WTC11 (cell line): ENCODE measurements at regions not wholly inside any gene's neighbourhood (a gene's known extent, or its start where the extent isn't known, plus 50 kb on each side); places are given as distances from the start of the nearest gene placed in this dataset.
A peak's percentile ranks its signal among the peaks of the same experiment; 100 is the strongest.

Source experiments
- ATAC-seq: fragments of 200-7000 bp; cut with Tn5 transposase; 2 replicates; pipeline ENCODE4 v1.10.0; 2021; ENCODE audit warnings: mild to moderate bottlenecking, moderate library complexity
- CTCF ChIA-PET: fragments of 300-600 bp; sonication (Branson Sonifier 250); formaldehyde crosslinking; loops from one replicate; lab custom pipeline; 2021; ENCODE audit warnings: antibody characterized with exemption; lab: Charles Lee
- POLR2A ChIA-PET: fragments of 350-600 bp; sonication (Branson Sonifier 250); formaldehyde crosslinking; loops from one replicate; lab custom pipeline; 2021; ENCODE audit warnings: antibody characterized with exemption; lab: Charles Lee
- DNase-seq: peaks from one replicate; pipeline ENCODE4 v3.0.0; 2021; ENCODE audit warnings: low spot score
- H3K27ac Mint-ChIP-seq: 2 replicates; pipeline ENCODE4 v1.8.0; 2021; ENCODE audit warnings: mixed read lengths
- H3K27me3 Mint-ChIP-seq: 2 replicates; pipeline ENCODE4 v1.8.0; 2021; ENCODE audit warnings: low read depth, mild to moderate bottlenecking, moderate library complexity, mixed read lengths
- H3K36me3 Mint-ChIP-seq: 2 replicates; pipeline ENCODE4 v1.8.0; 2021; ENCODE audit warnings: mixed read lengths
- H3K4me1 Mint-ChIP-seq: 2 replicates; pipeline ENCODE4 v1.8.0; 2022; ENCODE audit warnings: mixed read lengths
- H3K4me3 Mint-ChIP-seq: 2 replicates; pipeline ENCODE4 v1.8.0; 2021; ENCODE audit warnings: mild to moderate bottlenecking, moderate library complexity, mixed read lengths
- H3K9me3 Mint-ChIP-seq: 2 replicates; pipeline ENCODE4 v1.8.0; 2021; ENCODE audit warnings: mixed read lengths
- CBFB ChIP-seq: sonication (generic); formaldehyde crosslinking; IDR thresholded peaks from 2 replicates; pipeline ENCODE4 v1.8.1; 2022; ENCODE audit warnings: mild to moderate bottlenecking, low read depth, missing genetic modification reagents
- CREB1 ChIP-seq: sonication (generic); formaldehyde crosslinking; IDR thresholded peaks from 2 replicates; pipeline ENCODE4 v1.8.0; 2023; ENCODE audit warnings: mild to moderate bottlenecking, missing genetic modification reagents
- CREM ChIP-seq: sonication (generic); formaldehyde crosslinking; IDR thresholded peaks from 2 replicates; pipeline ENCODE4 v1.8.1; 2022; ENCODE audit warnings: mild to moderate bottlenecking, missing genetic modification reagents, moderate library complexity
- FOXJ3 ChIP-seq: sonication (generic); formaldehyde crosslinking; IDR thresholded peaks from 2 replicates; pipeline ENCODE4 v1.9.0; 2021; ENCODE audit warnings: missing genetic modification reagents, mild to moderate bottlenecking, borderline replicate concordance
- HMGA2 ChIP-seq: fragments of 250-450 bp; sonication (Bioruptor Pico); IDR thresholded peaks from 2 replicates; pipeline ENCODE4 v1.4.0; 2021; ENCODE audit warnings: mild to moderate bottlenecking, moderate library complexity
- KAT7 ChIP-seq: sonication (generic); formaldehyde crosslinking; IDR thresholded peaks from 2 replicates; pipeline ENCODE4 v1.8.1; 2023; ENCODE audit warnings: missing genetic modification reagents, mild to moderate bottlenecking, borderline replicate concordance
- NR1H2 ChIP-seq: sonication (generic); formaldehyde crosslinking; IDR thresholded peaks from 2 replicates; pipeline ENCODE4 v1.9.0; 2021; ENCODE audit warnings: mild to moderate bottlenecking, moderate library complexity, missing genetic modification reagents
- RORB ChIP-seq: fragments of 250-450 bp; sonication (Bioruptor Pico); IDR thresholded peaks from 2 replicates; pipeline ENCODE4 v1.9.0; 2021; ENCODE audit warnings: mild to moderate bottlenecking
- SMAD3 ChIP-seq: sonication (generic); formaldehyde crosslinking; IDR thresholded peaks from 2 replicates; pipeline ENCODE4 v1.8.0; 2022; ENCODE audit warnings: missing genetic modification reagents, mild to moderate bottlenecking, borderline replicate concordance
- SMAD4 ChIP-seq: sonication (generic); formaldehyde crosslinking; IDR thresholded peaks from 2 replicates; pipeline ENCODE4 v1.8.0; 2022; ENCODE audit warnings: mild to moderate bottlenecking, missing genetic modification reagents
- TCF7 ChIP-seq: sonication (generic); formaldehyde crosslinking; IDR thresholded peaks from 2 replicates; pipeline ENCODE4 v1.8.0; 2022; ENCODE audit warnings: mild to moderate bottlenecking, low read depth, missing genetic modification reagents, moderate library complexity
- ZNF423 ChIP-seq: fragments of 250-450 bp; sonication (Bioruptor Pico); IDR thresholded peaks from 2 replicates; pipeline ENCODE4 v2.1.2; 2022; ENCODE audit warnings: mild to moderate bottlenecking, moderate library complexity
- TF ChIP-seq, protein P1 (sequence below): sonication (generic); formaldehyde crosslinking; IDR thresholded peaks from 2 replicates; pipeline ENCODE4 v1.8.0; 2023; ENCODE audit warnings: mild to moderate bottlenecking, missing genetic modification reagents
- TF ChIP-seq, protein P2 (sequence below): sonication (generic); formaldehyde crosslinking; IDR thresholded peaks from 2 replicates; pipeline ENCODE4 v1.8.0; 2022; ENCODE audit warnings: mild to moderate bottlenecking, missing genetic modification reagents
- TF ChIP-seq, protein P3 (sequence below): sonication (generic); formaldehyde crosslinking; conservative IDR thresholded peaks from 2 replicates; pipeline ENCODE4 v1.8.1; 2023; ENCODE audit warnings: mild to moderate bottlenecking, low read depth, missing genetic modification reagents, moderate library complexity
- TF ChIP-seq, protein P4 (sequence below): fragments of 200-600 bp; IDR thresholded peaks from 2 replicates; pipeline ENCODE4 v1.8.0; 2022; ENCODE audit warnings: antibody characterized with exemption
- TF ChIP-seq, protein P5 (sequence below): sonication (generic); formaldehyde crosslinking; IDR thresholded peaks from 2 replicates; pipeline ENCODE4 v1.8.1; 2022; ENCODE audit warnings: missing genetic modification reagents, borderline replicate concordance
- TF ChIP-seq, protein P6 (sequence below): sonication (generic); formaldehyde crosslinking; IDR thresholded peaks from 2 replicates; pipeline ENCODE4 v1.8.1; 2022; ENCODE audit warnings: low read depth, mild to moderate bottlenecking, moderate library complexity, missing genetic modification reagents, borderline replicate concordance
- TF ChIP-seq, protein P7 (sequence below): fragments of 250-450 bp; sonication (Bioruptor Pico); conservative IDR thresholded peaks from 2 replicates; pipeline ENCODE4 v1.9.0; 2021; ENCODE audit warnings: mild to moderate bottlenecking

DNA sequence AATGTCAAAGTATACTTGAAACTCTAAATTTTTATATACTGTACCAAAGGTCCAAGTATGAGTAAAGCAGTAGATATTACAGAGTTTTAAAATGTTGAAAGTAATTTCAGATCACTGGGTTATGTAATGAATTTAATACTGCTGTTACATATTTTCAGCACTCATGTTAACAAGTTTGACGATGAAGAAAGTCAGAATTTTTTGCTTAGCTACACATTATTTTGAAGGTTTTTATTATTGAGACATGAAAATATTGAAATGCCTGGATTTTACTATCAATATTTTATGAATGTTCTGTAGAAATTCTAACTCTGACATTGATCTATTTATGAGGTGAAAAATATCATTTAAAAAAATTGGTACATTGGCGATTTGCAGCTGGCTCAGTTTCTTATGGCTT lies 1030.3 kb downstream of the FSCB start (continued):
- TF ChIP-seq, protein P1, sequence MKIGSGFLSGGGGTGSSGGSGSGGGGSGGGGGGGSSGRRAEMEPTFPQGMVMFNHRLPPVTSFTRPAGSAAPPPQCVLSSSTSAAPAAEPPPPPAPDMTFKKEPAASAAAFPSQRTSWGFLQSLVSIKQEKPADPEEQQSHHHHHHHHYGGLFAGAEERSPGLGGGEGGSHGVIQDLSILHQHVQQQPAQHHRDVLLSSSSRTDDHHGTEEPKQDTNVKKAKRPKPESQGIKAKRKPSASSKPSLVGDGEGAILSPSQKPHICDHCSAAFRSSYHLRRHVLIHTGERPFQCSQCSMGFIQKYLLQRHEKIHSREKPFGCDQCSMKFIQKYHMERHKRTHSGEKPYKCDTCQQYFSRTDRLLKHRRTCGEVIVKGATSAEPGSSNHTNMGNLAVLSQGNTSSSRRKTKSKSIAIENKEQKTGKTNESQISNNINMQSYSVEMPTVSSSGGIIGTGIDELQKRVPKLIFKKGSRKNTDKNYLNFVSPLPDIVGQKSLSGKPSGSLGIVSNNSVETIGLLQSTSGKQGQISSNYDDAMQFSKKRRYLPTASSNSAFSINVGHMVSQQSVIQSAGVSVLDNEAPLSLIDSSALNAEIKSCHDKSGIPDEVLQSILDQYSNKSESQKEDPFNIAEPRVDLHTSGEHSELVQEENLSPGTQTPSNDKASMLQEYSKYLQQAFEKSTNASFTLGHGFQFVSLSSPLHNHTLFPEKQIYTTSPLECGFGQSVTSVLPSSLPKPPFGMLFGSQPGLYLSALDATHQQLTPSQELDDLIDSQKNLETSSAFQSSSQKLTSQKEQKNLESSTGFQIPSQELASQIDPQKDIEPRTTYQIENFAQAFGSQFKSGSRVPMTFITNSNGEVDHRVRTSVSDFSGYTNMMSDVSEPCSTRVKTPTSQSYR: no peak
- TF ChIP-seq CBFB (CRISPR knock-in tag) (no peak), TCF7 (no peak)
- TF ChIP-seq, protein P2, sequence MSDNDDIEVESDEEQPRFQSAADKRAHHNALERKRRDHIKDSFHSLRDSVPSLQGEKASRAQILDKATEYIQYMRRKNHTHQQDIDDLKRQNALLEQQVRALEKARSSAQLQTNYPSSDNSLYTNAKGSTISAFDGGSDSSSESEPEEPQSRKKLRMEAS (CRISPR knock-in tag): no peak
- TF ChIP-seq, all 79 proteins: peak for 0

DNA sequence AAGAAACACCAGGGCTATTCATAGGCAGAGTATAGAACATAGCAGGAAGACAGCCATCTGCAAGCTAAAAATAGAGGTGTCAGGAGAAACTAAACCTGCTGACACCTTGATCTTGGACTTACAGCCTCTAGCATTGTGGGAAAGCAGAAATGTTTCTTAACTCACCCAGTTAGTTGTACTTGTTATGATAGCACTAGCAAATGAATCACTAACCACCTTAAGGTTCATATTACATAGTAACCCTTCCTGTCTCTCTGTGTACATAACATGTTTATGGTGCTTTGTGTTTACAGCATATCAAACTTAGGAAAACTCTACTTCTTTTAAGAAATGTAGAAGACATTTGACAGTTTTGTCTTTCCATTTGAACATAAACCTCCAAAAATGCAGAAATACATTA lies 1031.3 kb downstream of the FSCB start:
- POLR2A ChIA-PET: no interaction called here
- H3K27me3 Mint-ChIP-seq: no peaks in the 10 kb centered on the region
- no peaks in the 10 kb centered on the region for H3K9me3 Mint-ChIP-seq
- peaks cover 18% of the 10 kb centered on the region for H3K4me1 Mint-ChIP-seq
- H3K36me3 Mint-ChIP-seq: no peaks in the 10 kb centered on the region
- H3K27ac Mint-ChIP-seq: no peak overlapping the region
- no peak overlapping the region for H3K4me3 Mint-ChIP-seq
- CTCF ChIA-PET: no interaction called here
- ATAC-seq (no peak), DNase-seq (no peak)
- TF ChIP-seq CREB1 (no peak), FOXJ3 (CRISPR knock-in tag) (no peak), KAT7 (CRISPR knock-in tag) (no peak), SMAD3 (CRISPR knock-in tag) (no peak), HMGA2 (no peak), RORB (no peak), ZNF423 (CRISPR knock-in tag) (no peak), CREM (no peak), NR1H2 (CRISPR knock-in tag) (no peak)
- TF ChIP-seq, protein P3, sequence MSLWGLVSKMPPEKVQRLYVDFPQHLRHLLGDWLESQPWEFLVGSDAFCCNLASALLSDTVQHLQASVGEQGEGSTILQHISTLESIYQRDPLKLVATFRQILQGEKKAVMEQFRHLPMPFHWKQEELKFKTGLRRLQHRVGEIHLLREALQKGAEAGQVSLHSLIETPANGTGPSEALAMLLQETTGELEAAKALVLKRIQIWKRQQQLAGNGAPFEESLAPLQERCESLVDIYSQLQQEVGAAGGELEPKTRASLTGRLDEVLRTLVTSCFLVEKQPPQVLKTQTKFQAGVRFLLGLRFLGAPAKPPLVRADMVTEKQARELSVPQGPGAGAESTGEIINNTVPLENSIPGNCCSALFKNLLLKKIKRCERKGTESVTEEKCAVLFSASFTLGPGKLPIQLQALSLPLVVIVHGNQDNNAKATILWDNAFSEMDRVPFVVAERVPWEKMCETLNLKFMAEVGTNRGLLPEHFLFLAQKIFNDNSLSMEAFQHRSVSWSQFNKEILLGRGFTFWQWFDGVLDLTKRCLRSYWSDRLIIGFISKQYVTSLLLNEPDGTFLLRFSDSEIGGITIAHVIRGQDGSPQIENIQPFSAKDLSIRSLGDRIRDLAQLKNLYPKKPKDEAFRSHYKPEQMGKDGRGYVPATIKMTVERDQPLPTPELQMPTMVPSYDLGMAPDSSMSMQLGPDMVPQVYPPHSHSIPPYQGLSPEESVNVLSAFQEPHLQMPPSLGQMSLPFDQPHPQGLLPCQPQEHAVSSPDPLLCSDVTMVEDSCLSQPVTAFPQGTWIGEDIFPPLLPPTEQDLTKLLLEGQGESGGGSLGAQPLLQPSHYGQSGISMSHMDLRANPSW: no peak

DNA sequence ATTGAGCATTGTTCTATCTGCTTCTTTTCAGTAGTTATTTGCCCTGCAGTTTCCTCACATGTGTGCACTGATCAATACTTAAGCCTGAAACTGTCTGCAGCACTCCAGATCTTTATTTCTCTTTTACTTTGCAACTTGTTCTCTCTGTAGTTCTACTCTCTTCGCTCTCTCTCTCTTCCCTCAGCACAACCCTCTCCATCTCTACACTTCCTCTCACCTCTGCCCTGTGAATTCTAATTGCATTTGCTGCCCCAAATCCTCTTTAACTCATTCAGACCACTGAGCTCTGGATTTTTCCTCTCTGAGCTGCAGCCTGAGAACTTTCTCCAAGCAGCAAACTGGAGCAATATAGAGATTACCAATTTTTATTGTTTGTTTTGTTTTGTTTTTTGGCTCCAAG lies 1035.5 kb downstream of the FSCB start:
- no peak overlapping the region for H3K27ac Mint-ChIP-seq
- H3K4me1 Mint-ChIP-seq: peaks cover 6% of the 10 kb centered on the region
- H3K9me3 Mint-ChIP-seq: no peaks in the 10 kb centered on the region
- POLR2A ChIA-PET: interaction anchor here (0.5 kb wide), 1 partner anchor 1274 kb away, joined by 3 read pairs; no protein-coding TSS in a partner anchor
- DNase-seq (no peak), ATAC-seq (peak; percentile 80)
- CTCF ChIA-PET: interaction anchor here (1.5 kb wide), 1 partner anchor 69 kb away, joined by 5 read pairs; no protein-coding TSS in a partner anchor
- H3K36me3 Mint-ChIP-seq: no peaks in the 10 kb centered on the region
- H3K27me3 Mint-ChIP-seq: no peaks in the 10 kb centered on the region
- no peak overlapping the region for H3K4me3 Mint-ChIP-seq
- TF ChIP-seq, protein P4, sequence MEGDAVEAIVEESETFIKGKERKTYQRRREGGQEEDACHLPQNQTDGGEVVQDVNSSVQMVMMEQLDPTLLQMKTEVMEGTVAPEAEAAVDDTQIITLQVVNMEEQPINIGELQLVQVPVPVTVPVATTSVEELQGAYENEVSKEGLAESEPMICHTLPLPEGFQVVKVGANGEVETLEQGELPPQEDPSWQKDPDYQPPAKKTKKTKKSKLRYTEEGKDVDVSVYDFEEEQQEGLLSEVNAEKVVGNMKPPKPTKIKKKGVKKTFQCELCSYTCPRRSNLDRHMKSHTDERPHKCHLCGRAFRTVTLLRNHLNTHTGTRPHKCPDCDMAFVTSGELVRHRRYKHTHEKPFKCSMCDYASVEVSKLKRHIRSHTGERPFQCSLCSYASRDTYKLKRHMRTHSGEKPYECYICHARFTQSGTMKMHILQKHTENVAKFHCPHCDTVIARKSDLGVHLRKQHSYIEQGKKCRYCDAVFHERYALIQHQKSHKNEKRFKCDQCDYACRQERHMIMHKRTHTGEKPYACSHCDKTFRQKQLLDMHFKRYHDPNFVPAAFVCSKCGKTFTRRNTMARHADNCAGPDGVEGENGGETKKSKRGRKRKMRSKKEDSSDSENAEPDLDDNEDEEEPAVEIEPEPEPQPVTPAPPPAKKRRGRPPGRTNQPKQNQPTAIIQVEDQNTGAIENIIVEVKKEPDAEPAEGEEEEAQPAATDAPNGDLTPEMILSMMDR: no peak
- TF ChIP-seq, protein P5, sequence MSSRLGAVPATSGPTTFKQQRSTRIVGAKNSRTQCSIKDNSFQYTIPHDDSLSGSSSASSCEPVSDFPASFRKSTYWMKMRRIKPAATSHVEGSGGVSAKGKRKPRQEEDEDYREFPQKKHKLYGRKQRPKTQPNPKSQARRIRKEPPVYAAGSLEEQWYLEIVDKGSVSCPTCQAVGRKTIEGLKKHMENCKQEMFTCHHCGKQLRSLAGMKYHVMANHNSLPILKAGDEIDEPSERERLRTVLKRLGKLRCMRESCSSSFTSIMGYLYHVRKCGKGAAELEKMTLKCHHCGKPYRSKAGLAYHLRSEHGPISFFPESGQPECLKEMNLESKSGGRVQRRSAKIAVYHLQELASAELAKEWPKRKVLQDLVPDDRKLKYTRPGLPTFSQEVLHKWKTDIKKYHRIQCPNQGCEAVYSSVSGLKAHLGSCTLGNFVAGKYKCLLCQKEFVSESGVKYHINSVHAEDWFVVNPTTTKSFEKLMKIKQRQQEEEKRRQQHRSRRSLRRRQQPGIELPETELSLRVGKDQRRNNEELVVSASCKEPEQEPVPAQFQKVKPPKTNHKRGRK (CRISPR knock-in tag): no peak
- TF ChIP-seq, protein P6, sequence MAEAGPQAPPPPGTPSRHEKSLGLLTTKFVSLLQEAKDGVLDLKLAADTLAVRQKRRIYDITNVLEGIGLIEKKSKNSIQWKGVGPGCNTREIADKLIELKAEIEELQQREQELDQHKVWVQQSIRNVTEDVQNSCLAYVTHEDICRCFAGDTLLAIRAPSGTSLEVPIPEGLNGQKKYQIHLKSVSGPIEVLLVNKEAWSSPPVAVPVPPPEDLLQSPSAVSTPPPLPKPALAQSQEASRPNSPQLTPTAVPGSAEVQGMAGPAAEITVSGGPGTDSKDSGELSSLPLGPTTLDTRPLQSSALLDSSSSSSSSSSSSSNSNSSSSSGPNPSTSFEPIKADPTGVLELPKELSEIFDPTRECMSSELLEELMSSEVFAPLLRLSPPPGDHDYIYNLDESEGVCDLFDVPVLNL: no peak
- TF ChIP-seq, protein P7, sequence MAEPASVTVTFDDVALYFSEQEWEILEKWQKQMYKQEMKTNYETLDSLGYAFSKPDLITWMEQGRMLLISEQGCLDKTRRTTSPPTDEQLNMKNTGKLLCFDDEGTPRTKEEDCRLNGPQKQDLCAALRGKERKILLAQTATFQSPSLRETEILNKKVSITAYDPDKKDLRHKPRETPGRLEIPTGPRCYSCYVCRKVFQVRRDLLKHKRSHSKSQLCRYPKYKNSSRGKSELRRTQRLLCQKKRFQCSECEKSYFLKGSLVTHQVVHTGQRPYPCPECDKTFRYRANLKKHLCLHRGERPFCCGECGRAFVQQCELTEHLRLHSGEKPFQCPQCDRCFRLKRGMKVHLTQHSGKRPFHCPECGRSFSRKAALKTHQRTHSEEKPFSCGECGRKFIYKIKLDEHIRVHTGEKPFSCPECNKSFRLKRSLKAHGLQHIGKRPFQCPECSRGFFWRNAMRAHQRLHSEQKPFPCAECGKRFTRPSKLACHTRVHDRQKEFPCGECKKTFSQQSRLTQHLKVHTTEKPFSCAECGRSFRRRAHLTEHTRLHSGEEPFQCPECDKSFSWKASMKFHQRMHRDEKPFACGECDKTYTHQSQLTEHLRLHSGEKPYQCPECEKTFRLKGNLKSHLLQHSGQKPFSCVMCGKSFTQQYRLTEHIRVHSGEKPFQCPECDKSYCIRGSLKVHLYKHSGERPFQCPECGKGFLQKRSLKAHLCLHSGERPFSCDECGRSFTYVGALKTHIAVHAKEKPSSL (CRISPR knock-in tag): no peak
- TF ChIP-seq SMAD4: no peak
